MG63 (cell line): ENCODE measurements at regions not wholly inside any gene's neighbourhood (a gene's known extent, or its start where the extent isn't known, plus 50 kb on each side); places are given as distances from the start of the nearest gene placed in this dataset.
"Not testable (repeated sequence)": the region's sequence is repeated elsewhere in the genome, so short reads cannot be mapped to it uniquely, and the experiment has no call there.

Source experiments
- DNase-seq: peaks from one replicate; pipeline ENCODE4 v3.0.0-alpha.2; 2020
- H3K27me3 ChIP-seq: fragments of 250-450 bp; sonication (Bioruptor Pico); 2 replicates; pipeline ENCODE4 v1.5.1; 2020; ENCODE audit warnings: mild to moderate bottlenecking, moderate library complexity
- H3K36me3 ChIP-seq: fragments of 250-450 bp; sonication (Bioruptor Pico); 2 replicates; pipeline ENCODE4 v1.5.1; 2020; ENCODE audit warnings: mild to moderate bottlenecking, moderate library complexity
- H3K4me3 ChIP-seq: fragments of 250-450 bp; sonication (Bioruptor Pico); 2 replicates; pipeline ENCODE4 v1.5.1; 2020; ENCODE audit warnings: mild to moderate bottlenecking, moderate library complexity
- H3K9me3 ChIP-seq: fragments of 250-450 bp; sonication (Bioruptor Pico); 2 replicates; pipeline ENCODE4 v1.5.1; 2020; ENCODE audit warnings: mild to moderate bottlenecking, moderate library complexity

DNA sequence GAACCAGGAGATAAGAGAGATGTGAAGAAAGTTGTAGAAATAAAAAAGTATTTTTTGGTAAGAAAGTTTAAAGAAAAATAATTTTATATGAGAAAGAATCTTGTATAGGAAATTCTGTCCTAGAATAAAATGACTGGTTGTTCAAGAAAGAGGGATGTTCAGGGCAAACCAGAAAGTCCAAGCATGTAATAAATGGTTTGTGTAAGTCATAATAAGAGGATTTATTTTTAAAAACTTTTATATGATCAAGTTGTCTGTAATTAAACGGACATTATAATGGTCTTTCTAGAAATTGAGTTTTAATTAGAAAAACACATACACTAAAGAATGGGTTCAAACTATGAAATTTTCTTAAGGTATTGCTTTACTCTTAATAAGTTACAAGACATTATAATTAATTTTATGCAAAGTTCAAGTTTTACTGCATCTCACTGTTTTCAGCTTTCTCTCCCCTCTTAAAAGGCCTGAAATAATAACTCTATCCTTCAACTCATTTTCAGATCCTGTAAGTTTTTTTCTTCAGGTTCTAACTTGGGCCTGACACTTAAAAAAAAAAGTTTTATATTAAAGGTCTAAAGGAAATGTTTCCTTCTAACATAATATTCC lies 56.1 kb upstream of the ZNF300 start:
- no peaks in the 10 kb centered on the region for H3K27me3 ChIP-seq
- H3K36me3 ChIP-seq = no peaks in the 10 kb centered on the region
- H3K4me3 ChIP-seq = no peak overlapping the region
- DNase-seq = no peak
- H3K9me3 ChIP-seq = peaks cover 46% of the 10 kb centered on the region

DNA sequence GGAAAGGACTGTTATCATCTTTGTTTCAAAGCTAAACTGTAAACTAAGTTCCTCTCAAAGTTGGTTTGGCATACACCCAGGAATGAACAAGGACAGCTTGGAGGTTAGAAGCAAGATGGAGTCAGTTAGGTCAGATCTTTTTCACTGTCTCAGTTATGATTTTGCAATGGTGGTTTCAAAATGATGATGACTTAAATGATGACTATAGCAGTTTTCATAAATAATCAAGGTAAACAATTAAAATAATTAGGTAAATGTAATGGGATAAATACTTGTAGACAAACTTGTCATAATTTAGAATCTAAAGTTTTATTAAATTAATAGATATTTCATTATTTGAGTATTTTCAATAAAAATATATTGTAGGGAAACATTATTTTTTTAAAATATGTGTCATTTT lies 55.5 kb upstream of the ZNF300 start:
- H3K4me3 ChIP-seq, H3K27me3 ChIP-seq, H3K36me3 ChIP-seq, DNase-seq: not testable (repeated sequence)
- peaks cover 50% of the 10 kb centered on the region for H3K9me3 ChIP-seq
